ENCODE measurements at regions not wholly inside any gene's neighbourhood (a gene's known extent, or its start where the extent isn't known, plus 50 kb on each side); places are given as distances from the start of the nearest gene placed in this dataset.

- no peak for DNase-seq
These were observed 80.9 kb downstream of the CLDN34 start for GRCh38 chrX:10048076-10048475.

DNA sequence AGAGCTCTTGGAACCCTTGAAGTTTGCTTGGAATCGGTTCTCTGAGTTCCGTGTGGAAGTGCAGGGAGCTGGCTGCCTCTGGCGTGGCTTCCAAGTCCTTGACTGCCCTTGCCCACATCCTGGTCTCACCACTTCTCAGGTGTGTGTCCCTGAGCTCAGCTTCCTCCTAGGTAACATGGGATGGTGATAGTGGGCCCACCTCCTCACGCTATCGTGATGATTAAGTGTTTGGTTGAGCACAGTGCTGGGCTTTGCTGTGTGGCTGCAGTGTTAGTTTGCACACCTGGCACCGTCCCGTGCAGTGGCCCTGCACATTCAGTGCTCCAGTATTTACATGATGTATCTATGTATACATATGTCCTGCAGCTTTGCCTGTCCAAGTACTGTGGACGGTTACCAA lies 81.5 kb downstream of the CLDN34 start:
- no peak for DNase-seq

GRCh38 chrX:10049236-10049635 lies 82.1 kb downstream of the CLDN34 start:
- DNase-seq = no peak

DNA sequence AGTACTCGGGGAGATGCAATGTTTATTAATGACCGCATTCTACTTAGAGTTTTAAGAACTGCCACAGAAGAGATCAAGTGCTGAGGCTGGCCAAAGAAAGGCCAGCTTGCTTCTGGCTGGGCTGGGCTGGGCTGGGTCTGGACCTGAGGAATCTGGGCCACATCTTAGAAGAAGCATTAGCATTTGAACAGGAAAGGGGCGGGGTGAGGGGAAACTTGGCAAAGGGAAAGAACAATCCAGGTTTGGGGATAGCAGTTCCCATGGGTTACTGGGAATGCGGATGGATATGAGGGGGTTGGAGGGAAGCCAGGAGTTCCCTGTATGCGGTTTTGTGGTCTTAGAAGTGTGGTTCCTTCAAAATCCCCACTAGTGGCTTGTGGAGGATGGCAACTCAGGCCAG lies 83.3 kb downstream of the CLDN34 start:
- no peak for DNase-seq

DNA sequence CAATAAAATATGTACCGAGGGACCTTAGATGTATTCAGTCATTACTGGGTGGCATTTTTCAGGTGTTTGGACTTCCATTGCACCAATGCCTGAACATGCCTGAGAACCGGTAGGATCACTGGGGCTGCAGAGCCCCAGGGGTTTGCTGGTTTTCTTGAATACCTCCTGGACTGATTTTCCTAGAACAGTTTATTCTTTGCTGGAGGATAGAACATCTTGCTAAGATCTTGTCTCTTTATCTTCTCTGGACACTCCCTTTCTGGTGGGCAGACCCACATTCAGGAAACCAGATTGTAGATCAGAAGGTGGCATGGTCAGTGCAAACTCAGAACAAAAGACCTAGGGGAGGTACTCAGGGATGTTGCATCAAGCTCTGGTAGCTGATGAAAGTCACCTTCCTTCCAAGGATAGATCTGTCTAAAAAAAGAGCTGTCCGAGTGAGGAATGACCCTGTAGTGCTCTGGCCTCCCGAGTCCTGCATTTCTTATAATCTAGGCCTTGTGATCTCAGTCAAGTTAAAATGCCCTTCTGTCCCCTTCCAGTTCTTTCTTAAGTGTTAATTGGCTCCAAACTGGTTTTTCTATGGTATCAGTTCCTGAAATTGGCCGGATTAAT lies 84.8 kb downstream of the CLDN34 start:
- no peak for DNase-seq

DNA sequence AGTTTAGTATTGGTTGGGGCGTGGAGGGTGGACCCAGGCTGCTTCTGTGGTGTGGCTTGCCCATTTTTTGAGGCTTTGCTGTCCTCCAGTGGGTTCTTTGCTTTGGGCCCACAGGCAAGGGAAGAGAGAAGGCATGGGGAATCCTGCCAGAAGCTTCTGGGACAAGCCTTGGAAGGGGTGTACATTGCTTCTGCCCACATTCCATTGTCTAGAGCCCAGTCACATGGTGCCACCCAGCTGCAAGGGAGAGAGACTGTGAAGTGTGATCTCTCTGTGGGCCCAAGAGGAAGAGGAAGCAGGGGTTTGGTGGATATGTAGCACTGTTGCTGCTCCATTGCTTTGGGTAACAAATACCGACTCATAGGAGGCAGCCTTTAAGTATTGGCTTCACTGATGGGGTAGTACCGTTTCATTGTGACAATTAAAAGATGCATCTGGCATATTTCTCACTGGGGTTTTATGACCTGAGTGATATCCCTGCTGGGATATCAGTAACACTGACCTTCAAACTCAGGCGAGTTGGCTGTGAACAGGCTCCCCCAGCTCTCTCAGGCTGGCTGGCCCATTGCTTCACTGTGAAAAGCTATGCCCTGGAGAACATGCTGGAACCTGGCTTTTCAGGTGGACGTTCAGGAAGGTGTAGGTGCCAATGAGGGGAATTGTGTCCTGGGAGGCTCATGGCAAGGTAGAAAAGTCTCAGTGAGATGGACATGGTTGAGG lies 85.9 kb downstream of the CLDN34 start:
- no peak for DNase-seq

DNA sequence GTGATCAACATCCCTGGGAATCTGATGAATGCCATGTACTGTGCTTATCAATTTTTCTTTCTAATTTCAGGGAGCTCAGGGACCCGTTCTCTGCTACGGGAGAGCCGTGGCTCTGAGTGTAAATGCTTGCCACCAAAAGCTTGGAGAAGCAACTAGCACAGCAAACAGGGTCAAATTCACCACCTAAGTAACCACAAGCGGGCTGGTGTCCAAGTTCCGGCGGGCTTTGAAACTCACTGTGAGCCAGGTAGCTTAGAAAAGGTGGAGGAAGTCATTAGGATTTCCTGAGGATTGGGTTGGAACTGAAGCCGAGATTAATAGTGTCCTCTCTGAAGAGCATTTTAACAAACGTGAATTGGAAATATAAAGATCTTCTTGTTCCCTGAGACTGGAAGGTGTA lies 87.2 kb downstream of the CLDN34 start:
- DNase-seq = no peak

DNA sequence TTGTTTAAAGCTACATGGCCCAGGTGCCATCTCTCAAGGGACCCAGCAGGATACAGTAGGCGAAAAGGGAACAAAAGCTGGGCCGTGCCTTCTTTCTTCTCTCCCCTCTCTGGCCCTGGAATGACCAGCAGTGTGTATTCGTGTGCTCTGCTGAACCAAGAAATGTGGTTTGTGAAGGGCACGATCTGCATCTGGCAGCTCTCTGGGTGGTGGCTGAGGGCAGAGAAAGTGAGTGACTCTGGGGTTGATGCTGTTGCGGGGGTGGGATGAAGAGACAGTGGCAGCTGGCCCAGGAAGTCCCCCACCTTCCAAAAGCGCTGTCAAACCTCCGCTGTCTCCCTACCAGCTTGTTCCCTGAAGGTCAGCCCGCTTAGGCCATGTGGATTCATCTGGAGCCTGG lies 88.3 kb downstream of the CLDN34 start:
- DNase-seq = no peak

DNA sequence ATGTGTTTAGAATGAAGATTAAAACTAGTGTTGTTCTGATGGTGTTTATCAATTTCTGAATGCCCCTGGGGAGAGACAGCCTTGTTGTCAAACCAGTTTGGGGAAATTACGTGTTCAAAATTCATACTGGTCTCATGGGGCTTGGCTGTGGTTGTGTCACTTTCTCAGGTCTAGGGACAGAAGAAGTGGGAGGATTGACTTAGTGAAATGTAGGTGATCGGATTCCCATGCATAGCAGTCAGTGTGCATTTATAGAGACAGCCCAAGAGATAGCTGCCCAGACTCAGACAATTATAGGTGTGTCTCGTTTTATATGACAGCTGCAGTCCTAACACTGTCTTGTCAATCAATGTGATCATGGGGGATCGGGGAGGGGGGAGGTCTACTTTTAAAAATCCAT lies 94.4 kb upstream of the CLCN4 start:
- no peak for DNase-seq

DNA sequence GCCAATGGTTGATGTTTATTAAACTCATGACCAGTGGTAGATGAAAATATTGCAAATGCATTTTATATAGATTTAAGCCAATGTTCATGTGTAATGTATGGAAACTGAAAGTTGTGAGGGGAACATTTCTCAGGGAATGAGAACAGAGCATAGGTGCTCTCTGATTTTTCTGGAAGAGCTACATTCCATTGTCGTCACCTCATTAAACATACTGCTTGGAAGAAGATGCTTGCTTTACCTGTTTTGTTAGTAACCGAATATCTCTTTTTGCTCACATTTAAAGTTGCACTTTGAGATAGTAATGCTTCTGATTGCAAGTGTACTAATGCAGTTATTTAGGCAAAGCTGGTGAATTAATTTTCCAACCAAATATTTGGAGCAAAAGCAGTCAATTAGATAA lies 93.8 kb upstream of the CLCN4 start:
- no peak for DNase-seq

- no peak for DNase-seq
These were observed 92.0 kb upstream of the CLCN4 start for GRCh38 chrX:10064736-10065135.

DNA sequence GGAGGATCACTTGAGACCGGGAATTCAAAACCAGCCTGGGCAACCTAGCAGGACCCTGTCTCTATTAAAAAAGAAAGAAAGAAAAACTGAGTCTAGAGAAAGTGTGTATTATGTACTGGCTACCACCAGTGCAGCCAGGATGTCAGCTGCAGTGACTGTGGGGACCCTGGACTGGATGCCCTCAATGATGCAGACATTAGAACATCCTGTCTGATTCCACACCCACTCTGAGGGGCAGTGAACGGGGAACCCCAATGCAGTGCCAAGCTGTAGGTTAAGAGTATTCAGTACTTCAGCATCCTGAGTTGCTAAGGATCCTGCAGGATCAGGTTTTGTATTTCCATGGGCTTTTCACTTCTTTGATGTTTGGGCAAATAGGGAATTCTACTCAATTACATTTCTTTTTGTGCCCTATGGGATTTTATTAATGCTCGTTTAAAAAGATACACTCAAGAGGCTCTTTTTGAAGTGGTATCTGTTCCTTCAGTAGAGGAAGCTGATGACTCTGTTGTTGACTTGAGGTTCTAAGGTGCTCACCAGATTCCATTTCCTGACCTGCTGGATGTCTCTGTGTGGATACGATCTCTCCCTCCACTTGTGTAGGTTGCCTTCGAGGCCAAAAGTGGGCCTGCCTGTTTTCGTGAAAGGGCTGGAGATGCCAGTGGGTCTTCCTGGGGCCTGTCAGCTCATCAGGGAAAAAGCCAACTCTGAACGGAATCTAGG lies 85.9 kb upstream of the CLCN4 start:
- DNase-seq = no peak

GRCh38 chrX:10071451-10072144 lies 85.2 kb upstream of the CLCN4 start:
- DNase-seq = peak in 1 of 2 experiments; percentile 45

- no peak for DNase-seq
These were observed 83.8 kb upstream of the CLCN4 start for GRCh38 chrX:10072786-10073568.

- no peak for DNase-seq
These were observed 83.1 kb upstream of the CLCN4 start for GRCh38 chrX:10073671-10074070.

GRCh38 chrX:10074241-10074941 lies 82.4 kb upstream of the CLCN4 start:
- no peak for DNase-seq

- DNase-seq = no peak
These were observed 80.0 kb upstream of the CLCN4 start for GRCh38 chrX:10076765-10077164.

GRCh38 chrX:10077425-10078188 lies 79.2 kb upstream of the CLCN4 start:
- DNase-seq = no peak

DNA sequence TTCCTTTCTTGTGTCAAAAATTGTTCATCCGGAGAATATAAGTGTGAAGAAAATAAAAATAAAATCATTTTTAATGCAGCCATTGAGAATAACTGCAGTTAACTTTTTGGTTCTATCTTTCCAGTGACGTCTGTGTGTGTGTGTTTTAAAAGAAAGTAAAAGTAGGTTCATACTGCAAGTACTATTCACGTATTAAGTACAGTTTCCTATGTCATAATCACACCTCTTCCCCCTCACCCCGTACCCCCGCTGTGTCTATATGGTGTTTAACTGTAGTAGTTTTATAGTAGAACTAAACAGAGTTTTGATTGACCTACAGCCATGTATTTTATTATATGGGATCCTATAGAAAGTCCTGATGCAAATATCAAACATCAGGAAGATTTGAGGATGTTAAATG lies 78.5 kb upstream of the CLCN4 start:
- no peak for DNase-seq

DNA sequence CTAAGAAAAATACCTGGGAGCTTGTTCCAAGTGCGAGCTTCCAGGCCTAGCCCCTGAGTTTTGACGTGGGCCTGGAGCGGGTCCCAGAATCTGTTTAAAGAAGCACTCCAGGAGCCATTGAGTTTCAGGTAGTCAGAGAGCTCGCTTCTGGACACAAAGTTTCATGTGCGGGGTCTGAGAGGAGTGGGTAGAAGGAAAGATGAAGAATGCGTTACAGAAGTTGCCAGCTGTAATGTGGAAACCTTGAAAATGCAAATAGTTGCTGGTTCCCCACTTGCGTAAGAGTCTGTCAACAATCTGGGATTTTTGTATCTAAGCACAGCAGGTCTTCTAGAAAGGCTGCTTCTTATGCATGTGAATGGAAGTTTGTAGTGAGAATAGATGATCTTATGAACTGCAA lies 77.5 kb upstream of the CLCN4 start:
- no peak for DNase-seq

GRCh38 chrX:10083809-10084208 lies 73.0 kb upstream of the CLCN4 start:
- no peak for DNase-seq

All from NCI-H446 (cell line).